Fibroblast of peridontal ligament (primary cell): ENCODE measurements at regions not wholly inside any gene's neighbourhood (a gene's known extent, or its start where the extent isn't known, plus 50 kb on each side); places are given as distances from the start of the nearest gene placed in this dataset.
A peak's percentile ranks its signal among the peaks of the same experiment; 100 is the strongest.

Experiments
- DNase-seq: peaks from one replicate; pipeline ENCODE4 v3.0.0-alpha.2; 2010; ENCODE audit errors: extremely low read depth

DNA sequence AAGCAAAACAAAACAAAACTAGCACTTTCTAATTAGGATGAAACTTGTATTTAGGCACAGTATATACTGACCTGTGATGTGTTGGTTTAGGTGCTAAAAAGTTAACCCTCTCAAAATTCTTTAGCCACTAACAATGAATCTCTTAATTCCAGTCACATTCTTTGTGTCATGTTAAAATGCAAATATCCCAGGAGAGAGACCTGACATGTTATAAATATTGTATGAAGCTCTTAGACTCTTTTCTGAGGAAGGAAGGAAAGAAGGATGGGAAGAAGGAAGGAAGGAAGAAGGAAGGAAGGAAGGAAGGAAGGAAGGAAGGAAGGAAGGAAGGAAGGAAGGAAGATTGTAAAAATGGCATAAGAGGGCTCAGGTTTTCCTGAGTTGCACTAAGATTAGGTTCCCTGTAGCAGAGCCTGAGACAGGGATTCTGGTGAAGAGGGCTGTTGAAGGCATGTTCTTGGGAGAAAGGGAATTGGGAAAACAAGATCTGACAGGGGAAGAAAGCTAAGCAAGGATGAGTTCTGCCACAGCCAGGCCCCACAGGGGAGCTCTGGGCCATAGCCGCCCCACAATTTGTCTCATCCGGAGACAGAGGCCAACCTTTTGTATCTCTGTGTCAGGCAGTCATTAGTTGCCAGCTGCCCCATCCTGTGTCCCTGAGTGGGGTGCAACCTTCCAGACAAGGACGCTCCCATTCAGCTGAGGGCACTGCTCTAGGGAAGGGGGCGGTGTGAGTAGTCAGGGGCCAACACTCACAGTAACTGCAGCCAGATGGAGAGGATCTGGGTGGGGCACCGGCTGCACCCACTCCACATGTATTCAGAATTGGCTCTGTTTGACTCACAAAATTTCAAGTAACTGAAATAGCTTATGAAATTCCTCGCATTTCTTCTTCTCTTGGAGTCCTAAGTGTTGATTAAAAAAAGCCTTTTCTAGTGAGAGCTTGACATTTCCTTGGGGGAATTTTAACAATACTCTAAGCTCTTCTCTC, 189.3 kb upstream of the ARG1 start:
- DNase-seq, result no peak

DNA sequence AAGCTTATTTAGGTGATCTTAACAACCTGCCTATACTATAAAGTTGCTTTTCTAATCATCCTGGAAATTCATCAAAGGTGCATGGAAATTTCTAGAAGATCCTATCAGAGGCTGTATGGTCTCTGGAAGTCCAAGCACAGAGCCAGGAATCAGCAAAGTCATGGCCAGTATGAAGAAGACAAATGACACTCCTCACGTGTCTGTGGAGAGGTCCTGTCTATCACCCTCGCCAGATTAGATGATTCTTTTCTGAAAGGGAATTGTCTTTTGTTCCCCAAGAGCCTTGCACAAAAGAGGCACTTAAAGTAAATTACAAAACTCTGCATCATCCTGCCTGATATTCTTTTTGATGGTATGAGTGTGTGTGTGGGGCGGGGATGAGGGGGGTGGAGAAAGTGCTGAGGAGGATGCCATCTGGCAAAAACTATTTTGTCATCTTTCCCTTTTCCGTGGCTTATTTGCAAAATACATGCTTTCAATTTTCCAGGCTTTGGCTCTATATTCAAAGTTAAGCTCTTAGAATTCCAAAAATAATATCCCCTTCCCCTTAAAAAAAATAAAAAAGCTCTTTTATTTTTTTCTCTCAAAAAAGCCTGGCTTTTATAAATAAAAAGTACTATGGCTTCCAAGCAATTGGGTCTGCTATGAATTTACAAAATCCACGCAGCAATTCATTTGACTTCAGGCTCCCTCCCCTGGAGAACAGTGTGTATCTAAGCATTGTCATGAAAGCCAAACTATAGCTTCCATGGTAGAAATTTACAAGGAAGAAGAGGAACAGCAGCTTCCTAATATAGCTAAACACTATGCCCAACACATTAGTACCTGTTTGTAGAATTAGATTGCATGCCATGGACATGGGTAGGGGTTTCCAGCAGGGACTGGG, 185.2 kb upstream of the ARG1 start:
- no peak for DNase-seq

DNA sequence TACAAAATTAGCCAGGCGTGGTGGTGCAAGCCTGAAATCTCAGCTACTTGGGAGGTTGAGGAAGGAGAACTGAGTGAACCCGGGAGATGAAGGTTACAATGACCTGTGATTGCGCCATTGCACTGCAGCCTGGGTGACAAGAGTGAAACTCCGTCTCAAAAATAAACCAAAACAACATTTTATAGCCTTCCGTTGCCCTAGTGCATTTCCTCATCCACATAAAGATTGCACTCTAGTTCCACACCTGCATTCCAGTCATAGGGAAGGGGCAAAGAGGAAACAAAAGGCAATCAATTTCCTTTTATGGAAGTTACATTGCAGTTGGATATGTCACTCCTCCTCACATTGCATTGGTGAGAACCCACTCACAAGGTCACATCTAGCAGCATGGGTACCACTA, 182.7 kb upstream of the ARG1 start:
- no peak for DNase-seq

DNA sequence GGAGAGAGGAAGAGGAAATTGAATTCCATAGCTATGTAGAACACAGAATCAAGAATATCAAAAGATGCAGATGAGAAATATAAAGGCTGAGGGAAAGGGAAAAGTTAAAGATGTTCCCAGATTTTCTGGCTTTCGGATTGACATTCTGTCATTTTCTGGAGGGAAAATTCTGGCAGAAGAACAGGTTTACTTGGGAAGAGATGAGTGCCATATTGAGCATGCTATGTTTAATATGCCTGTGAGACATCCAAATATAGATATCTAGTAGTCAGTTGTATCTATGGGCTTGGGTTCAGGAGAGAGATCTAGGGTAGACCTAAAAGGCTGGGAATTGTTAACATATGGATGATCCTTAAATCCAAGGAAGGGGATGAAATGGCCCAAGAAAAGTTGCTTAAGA, 181.9 kb upstream of the ARG1 start:
- no peak for DNase-seq

DNA sequence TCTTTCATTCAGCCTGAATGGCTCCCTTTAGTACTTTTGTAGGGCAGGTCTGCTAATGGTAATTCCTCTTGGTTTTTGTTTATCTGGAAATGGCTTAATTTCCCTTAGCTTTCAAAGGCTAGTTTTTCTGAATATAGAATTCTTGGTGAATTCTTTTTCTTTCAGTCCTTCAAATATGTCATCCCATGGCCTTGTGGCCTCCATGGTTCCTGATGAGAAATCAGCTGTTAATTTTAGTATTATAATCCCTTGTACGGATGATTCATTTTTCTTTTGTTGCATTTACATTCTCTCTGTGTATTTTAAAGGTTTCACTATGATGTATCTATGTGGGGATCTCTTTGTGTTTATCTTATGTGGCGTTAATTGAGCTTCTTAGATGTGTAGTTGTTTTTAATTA, 179.6 kb upstream of the ARG1 start:
- no peak for DNase-seq

DNA sequence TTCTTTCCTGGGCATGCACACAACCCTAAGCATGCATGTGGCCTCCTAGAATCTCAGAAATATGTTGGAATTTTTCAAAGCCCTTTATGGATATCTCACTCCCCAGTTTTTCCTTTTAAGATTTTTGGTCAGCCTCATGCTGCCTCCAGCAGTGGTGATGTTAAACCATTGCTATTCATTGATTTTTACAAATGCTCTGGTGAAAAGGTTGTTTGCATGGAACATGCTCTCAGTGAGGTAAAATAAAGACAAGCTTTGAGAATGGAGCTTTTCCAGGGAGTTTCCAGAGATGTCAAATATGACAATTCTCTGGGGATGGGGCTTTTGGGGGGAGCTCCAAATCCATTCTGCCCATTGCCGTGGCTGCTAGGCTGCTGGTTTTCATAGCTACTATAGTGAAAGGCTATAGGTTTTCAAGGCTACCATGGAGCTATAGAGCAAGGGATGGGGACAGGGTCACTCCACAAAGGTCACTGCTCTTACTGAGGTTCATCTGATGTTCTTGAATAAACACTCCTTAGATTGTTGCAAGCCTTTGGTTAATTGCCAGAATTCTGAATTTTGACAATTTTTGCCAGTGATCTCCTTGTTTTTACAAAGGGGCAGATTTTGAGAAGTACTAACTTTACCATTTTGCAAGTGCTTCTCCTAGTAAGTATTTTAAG, 178.1 kb upstream of the ARG1 start:
- no peak for DNase-seq

DNA sequence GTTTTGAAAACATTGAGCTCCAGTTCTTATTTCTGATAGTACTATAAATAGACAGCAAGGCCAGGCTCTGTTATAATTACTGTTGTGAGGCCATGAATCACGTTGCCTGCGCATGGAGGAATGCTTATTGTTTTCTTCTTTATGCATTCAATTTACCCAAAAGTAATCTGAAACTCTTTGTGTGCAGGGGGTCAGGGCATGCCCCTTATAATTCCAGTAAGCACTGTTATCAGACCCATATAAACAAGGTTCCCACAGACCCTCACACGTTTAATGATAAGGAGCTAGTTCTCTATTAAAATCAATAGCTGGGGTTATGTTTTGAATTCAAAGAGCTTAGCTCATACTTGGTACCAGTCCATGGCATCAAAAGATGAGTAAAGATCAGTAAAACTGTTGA, 174.8 kb upstream of the ARG1 start:
- DNase-seq, result peak; percentile 20

DNA sequence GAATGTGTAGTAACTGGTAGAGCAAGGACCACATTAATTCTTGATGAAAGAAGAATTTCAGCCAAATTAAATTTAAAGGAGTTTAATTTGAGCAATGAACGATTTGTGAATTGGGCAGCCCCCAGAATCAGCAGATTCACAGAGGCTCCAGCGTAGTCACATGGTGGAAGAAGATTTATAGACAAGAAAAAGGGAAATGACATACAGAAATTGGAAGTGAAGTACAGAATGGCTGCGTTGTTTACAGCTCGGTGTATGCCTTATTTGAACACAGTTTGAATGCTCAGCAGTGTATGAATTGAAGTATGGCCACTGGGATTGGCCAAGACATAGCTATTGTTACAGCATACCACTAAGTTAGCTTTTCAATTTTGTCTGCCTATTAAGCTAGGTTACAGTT, 173.6 kb upstream of the ARG1 start:
- DNase-seq, result no peak

DNA sequence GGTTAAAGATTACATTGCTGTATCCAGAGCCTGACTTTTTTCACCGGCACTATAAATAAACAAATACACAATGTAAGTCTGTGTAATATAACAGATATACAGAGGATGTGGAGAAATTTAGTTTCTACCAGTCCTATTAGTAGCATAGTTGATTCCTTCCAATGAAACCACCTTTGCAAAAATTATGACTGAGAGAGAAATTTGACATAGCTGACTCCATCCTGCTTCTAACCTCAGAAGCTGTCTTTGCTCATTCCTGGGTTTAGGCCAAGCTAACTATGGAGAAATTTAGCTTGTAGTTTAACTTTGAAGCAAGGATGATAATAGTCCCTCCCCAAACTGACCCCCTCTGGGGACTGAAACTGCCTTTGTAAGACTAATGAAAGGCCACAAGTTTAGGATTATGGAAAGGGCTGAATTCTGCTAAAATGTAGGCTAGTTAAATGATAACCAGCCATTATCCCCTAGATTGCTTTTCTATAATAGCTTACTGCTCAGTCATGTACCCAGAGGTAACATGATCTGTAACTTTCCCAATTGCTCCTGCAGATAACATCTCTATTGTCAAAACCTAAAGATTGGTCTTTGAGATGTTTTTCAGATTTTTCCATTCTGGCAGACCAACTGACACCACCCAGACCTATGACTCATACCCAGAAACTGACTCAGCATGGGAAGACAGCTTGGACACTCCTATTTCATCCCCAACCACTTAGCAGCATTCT, 172.8 kb upstream of the ARG1 start:
- peak; percentile 83 for DNase-seq

DNA sequence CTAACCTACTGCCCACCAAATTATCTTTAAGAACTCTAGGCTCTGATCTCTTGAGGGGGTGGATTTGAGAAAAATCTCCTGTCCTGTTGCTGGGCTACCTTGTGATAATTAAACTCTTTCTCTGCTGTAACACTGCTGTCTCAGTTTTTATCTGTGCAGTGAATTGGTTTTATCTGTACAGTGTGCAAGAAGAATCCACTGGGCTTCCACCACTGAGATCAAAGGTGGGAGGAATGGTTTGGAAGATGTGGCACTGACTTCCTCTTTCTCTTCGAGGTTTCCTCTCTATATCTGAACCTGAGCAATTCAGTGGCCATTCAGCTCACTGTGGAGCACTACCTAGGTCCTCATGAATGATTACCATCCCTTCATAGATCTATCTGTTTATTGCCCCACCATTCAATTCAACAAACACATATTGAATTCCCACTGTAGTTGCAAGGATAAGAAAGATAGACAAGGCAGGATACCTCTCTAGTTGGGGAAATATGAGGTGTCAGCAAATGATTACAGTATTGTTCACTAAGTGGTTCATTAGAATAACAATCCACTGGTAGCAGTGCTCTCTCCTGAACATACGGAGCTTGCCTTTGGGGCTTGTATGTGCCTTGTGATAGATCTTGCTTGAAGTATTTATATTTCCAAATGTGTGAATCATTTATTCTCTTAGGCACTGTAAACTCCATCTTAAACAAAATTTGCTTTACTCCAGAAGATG, 172.1 kb upstream of the ARG1 start:
- DNase-seq, result no peak

DNA sequence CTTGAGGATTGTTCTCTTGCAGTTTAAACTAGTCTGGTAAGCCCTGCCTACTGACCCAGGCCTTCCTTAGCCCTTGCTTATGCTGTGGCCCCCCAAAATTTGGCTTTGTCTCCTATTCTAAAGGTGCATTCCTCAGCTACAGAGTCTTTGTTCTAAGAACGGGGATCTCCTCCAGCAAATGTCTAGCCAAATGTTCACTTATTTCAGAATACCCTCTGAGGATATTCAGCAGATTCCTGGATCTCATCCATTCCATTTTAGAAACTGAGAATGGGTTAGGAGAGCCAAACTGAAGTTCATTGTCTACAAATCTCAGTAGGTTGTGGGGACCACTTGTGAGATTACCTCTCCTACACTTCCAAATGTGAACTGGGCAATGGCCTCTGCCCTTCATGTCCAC, 164.2 kb upstream of the ARG1 start:
- no peak for DNase-seq

DNA sequence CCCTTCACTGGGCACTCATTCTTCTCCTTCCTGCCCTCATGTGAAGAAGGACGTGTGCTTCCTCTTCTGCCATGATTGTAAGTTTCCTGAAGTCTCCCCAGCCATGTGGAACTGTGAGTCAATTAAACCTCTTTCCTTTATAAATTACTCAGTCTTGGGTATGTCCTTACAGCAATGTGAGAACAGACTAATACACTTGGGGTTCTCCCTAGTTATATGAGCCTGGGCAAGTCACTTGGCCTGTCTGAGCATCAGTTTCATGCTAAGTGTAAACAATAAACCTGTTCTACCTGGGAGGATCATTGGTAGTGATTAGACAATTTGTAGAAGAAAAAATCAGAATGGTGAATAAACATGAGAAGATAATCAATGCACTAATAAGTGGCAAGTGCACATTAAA, 162.2 kb upstream of the ARG1 start:
- no peak for DNase-seq

DNA sequence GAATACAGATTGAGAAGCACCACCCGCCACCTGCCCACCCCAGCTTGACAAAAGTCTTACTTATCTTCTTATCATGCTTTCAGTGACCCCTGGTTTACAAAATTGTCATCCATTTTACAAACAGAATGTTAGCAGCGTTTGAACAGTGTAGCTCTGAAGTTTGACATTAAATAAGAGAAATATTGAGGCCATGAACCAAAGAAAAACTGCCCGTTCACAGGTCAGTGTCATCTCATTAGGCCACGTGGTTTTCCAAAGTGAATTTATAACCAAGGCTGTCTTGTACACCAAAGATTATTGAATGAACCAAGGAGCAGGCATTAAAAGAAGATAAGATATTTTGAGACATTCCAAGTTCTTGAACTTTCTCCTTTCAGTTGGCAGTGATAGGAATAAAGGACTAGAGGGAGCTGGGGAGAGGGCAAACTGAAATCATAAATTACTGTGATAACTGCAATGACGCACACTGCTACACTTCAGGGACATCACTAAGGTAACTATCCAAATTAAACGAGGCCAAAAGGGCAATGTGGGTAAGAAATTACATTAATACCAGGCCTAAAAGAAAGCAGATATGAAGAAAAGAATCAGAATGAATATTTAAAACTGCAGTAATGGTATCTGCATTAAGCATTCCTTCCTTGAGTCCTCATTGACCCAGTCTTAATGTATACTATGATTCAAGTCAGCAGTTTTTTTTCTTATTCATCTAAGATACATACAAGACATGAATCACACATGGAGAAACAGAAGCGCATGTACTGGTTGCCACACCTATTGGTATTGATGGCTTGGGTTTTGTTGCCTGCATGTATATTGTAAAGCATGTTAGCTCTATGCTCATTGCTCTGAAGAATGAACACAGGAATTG, 159.8 kb upstream of the ARG1 start:
- DNase-seq, result no peak

DNA sequence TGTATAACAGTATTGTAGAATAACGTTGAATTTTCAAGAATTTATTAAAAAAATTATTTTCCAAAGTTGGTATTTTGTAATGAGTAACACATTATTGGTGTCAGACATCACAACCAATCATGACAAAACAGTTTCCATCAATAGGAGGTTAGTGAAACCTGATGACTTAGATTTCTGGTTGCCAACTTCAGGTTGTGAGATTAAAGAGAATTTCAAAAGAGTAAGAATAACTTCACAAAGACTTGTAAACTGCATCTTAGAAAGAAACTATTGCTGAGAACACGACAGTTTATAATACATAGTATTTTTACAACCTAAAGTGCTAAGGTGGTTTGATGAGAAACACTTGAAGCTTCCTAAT, 159.2 kb upstream of the ARG1 start:
- DNase-seq, result no peak

DNA sequence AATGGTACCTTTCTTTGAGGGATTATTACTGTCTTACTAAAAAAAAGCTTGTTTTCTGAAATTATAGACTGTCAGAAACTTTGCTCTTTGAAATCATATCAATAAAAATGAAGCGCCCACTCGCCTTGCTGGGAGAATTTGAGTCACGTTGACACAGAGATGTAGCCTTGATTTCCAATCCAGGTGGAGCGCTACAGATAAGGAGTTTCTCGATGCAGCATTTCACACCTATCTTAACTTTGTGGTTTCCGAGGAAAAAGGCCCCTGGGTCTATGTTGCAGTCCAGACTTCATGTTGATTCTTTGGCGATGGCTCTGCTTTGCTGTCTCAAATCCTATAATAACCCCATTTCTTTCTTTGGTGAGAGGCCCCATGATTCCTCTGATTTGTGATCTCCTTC, 158.1 kb upstream of the ARG1 start:
- DNase-seq, result no peak

DNA sequence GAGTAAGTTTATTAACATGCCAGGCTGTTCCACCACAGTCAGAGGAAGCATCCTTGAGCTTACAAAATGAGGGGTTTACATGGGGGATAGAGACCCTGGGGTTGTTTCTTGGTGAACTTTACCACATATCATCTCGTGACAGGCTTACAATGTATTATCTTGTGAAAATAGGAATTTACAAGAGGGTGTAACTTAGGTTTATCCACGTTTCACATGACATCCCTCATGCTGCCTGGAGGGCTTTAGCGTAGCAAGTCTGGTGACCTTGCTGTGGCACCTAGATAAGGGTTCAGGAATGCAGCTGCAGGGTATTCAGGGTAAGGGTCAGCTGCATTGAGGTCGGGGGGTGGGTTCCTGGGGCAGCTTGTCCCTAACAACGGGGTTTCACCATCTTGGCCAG, 154.6 kb upstream of the ARG1 start:
- DNase-seq, result no peak

DNA sequence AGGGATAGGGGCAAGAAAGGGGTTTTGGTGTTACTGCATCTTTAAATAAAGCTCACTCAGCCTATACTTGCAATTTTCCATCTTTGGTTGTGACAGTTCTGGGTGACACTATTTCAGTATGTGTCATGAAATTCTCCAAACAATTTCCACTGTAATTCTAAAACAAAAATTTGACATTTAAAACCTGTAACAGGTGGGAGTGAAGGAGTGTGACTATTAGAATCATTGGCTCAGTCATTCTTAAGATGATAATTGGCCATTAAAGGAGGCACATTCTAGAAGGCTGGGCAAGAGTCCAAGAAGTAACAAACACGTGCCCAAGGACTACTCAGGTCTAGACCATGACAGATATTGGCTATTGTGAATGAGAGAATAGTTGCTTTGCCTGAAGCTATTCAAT, 153.3 kb upstream of the ARG1 start:
- no peak for DNase-seq

DNA sequence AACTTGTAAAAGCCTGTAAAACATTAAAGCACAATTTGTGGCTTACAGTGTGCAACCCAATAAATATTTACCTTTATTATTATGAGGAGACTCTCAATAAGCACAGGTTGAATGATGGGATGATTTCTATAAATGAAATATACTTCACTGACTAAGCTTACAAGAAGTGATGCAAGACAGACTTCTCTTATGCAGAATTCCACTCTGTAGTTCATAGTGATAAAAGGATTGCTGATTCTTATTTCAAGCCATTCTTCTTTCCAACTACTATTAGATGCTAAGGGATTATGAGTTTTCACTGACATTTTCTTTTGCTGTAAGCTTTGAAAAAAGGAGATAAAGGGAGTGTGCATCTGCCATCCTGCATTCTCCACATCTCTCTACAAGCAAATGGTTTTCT, 149.0 kb upstream of the ARG1 start:
- DNase-seq, result no peak

DNA sequence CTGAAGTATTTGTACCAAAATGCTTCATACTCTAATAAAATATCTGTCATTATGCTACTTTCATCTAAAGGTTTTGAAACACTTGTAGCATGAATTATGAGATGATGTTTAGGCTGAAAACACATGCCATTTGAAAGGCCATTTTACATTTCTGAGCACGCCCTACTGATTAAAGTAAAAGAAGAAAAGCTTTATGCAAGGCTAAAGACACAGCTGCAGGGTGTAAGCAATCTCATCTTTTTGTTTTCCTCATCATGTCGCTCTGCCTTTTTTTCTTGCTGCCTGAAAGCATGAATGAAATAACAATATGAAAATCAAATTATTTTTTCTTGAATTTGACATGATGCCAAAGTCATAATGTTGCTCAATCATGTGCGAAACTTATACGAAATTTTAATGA, 148.6 kb upstream of the ARG1 start:
- no peak for DNase-seq

DNA sequence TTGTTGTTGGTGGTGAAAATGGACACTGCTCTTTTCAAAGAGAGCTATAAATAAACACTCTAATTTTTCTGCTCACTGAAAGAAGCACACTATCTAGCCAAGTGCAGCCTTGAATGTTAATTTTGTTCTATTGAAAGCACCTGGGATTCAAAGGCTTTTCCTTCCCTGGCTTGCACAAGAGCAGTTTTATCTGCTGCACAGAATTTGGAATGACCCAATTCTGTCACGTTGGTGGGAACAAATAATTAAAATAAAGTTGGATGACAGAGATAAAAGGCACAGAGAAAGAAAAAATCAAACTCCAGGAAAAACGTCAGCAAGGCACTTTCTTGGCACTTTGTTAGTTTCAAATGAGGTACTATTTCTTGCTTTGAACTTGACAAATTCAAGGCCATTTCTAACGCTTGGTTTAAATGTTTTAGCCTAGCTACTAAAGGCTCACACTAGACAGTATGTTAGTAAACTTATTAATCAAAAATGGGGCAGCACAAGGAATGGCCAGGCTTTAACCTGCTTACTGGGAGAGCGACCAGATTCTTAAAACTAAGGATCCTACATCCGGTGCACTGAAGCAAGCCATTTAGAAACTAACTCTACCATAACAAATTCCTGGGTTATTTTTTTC, 145.5 kb upstream of the ARG1 start:
- DNase-seq, result no peak
